SK-N-MC (cell line): ENCODE measurements at regions not wholly inside any gene's neighbourhood (a gene's known extent, or its start where the extent isn't known, plus 50 kb on each side); places are given as distances from the start of the nearest gene placed in this dataset.

ENCODE experiments used
- EZH2 ChIP-seq: fragments of 200-600 bp; sonication (generic); IDR thresholded peaks from one replicate; pipeline ENCODE4 v1.6.1; 2017; ENCODE audit warnings: antibody characterized with exemption
- FOXP2 ChIP-seq: optimal IDR thresholded peaks from 2 replicates; pipeline ENCODE3; 2011; ENCODE audit warnings: mild to moderate bottlenecking, moderate library complexity; ENCODE audit not compliant: insufficient read depth; ENCODE audit errors: extremely low read length, control extremely low read depth
- POLR2AphosphoS5 ChIP-seq: IDR thresholded peaks from 2 replicates; pipeline ENCODE4 v1.6.1; 2012; ENCODE audit warnings: mild to moderate bottlenecking, low read depth, low read length, borderline replicate concordance

DNA sequence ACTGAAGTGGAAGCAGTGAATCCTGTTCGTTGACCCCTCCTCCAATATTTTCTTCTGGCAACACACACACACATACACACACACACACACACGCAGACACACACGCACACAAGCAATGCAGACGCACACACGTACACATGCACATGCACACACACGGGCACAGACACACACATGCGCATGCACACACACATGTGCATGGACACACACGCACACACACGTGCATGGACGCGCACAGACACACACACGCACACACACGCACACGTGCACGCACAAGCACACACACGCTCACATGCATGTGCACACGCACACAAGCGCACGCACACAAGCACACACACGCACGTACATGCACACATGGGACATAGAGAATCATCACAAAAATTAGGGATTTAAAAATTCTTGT lies 488.2 kb upstream of the TPK1 start:
- TF ChIP-seq EZH2: no peak
- TF ChIP-seq POLR2AphosphoS5: no peak
- no peak for TF ChIP-seq FOXP2
